AG04449 (cell line): ENCODE measurements at regions not wholly inside any gene's neighbourhood (a gene's known extent, or its start where the extent isn't known, plus 50 kb on each side); places are given as distances from the start of the nearest gene placed in this dataset.
"Not testable (repeated sequence)": the region's sequence is repeated elsewhere in the genome, so short reads cannot be mapped to it uniquely, and the experiment has no call there.

ENCODE experiments used
- CTCF ChIA-PET: fragments of 350-600 bp; formaldehyde crosslinking; extraction: SDS; loops from one replicate; lab custom pipeline; 2021; ENCODE audit warnings: antibody characterized with exemption; lab: Yijun Ruan, JAX
- POLR2A ChIA-PET: fragments of 400-600, 350-600 bp; formaldehyde crosslinking; extraction: SDS; loops from one replicate; lab custom pipeline; 2020; ENCODE audit warnings: antibody characterized with exemption, inconsistent platforms; lab: Yijun Ruan, JAX
- DNase-seq: peaks from one replicate; pipeline ENCODE4 v3.0.0-alpha.2; 2010; ENCODE audit warnings: low read depth, low spot score
- H3K4me3 ChIP-seq: 2 replicates; pipeline ENCODE4 v1.5.1; 2011; ENCODE audit warnings: low read depth, mild to moderate bottlenecking, control low read depth, low read length
- CTCF ChIP-seq: IDR thresholded peaks from one replicate; pipeline ENCODE4 v1.5.1; 2011; ENCODE audit warnings: mild to moderate bottlenecking, moderate library complexity, low read length, control low read depth, inconsistent platforms; ENCODE audit not compliant: insufficient read depth; ENCODE audit errors: missing control alignments

GRCh38 chr2:150261691-150262090 is 225.8 kb downstream of the RND3 start:
- H3K4me3 ChIP-seq: no peak overlapping the region
- ChIA-PET CTCF (no interaction called here), POLR2A (no interaction called here)
- DNase-seq: no peak
- TF ChIP-seq CTCF: no peak

- TF ChIP-seq CTCF: no peak
- H3K4me3 ChIP-seq: no peak overlapping the region
- POLR2A ChIA-PET: no interaction called here
- no peak for DNase-seq
- CTCF ChIA-PET: no interaction called here
Measured at GRCh38 chr2:150260636-150261035, 226.8 kb downstream of the RND3 start.

- no peak for DNase-seq
- ChIA-PET CTCF (no interaction called here), POLR2A (no interaction called here)
- H3K4me3 ChIP-seq: no peak overlapping the region
- no peak for TF ChIP-seq CTCF
Measured at GRCh38 chr2:150259746-150260145, 227.7 kb downstream of the RND3 start.

GRCh38 chr2:150258781-150259307 is 228.6 kb downstream of the RND3 start:
- CTCF ChIA-PET: no interaction called here
- no peak overlapping the region for H3K4me3 ChIP-seq
- POLR2A ChIA-PET: no interaction called here
- no peak for TF ChIP-seq CTCF
- no peak for DNase-seq

- CTCF ChIA-PET: interaction anchor here (1.5 kb wide), 1 partner anchor 10 kb away, joined by 3 read pairs; no protein-coding TSS in a partner anchor
- no peak for DNase-seq
- no peak overlapping the region for H3K4me3 ChIP-seq
- POLR2A ChIA-PET: interaction anchor here (0.6 kb wide), 1 partner anchor 52 kb away, joined by 4 read pairs; no protein-coding TSS in a partner anchor
- no peak for TF ChIP-seq CTCF
Measured at GRCh38 chr2:150256736-150257135, 230.7 kb downstream of the RND3 start.

GRCh38 chr2:150255528-150255927 is 231.9 kb downstream of the RND3 start:
- no peak overlapping the region for H3K4me3 ChIP-seq
- CTCF ChIA-PET: no interaction called here
- no peak for TF ChIP-seq CTCF
- no peak for DNase-seq
- POLR2A ChIA-PET: no interaction called here

- H3K4me3 ChIP-seq, DNase-seq, CTCF ChIA-PET, POLR2A ChIA-PET: not testable (repeated sequence)
Measured at GRCh38 chr2:150249735-150250134, 237.7 kb downstream of the RND3 start.
